H1 (cell line): ENCODE measurements at regions not wholly inside any gene's neighbourhood (a gene's known extent, or its start where the extent isn't known, plus 50 kb on each side); places are given as distances from the start of the nearest gene placed in this dataset.

Source experiments
- CHD7 ChIP-seq: fragments of 300-600 bp; sonication (generic); IDR thresholded peaks from 2 replicates; pipeline ENCODE4 v1.7.1; 2012; ENCODE audit warnings: low read length, moderate library complexity, mild to moderate bottlenecking, inconsistent platforms; ENCODE audit not compliant: insufficient replicate concordance
- EP300 ChIP-seq, 2 experiments: IDR thresholded peaks; 1 replicate in 1 of 2; 2 replicates in 1 of 2; pipeline ENCODE4 v1.6.1; 2011 to 2012; ENCODE audit warnings: low read depth in 2 of 2, low read length in 2 of 2, mild to moderate bottlenecking in 2 of 2, borderline replicate concordance in 1 of 2, inconsistent platforms in 1 of 2, moderate library complexity in 1 of 2
- KDM5A ChIP-seq: fragments of 200-600 bp; IDR thresholded peaks from 2 replicates; pipeline ENCODE4 v1.7.1; 2012; ENCODE audit warnings: mild to moderate bottlenecking, low read length, inconsistent platforms, mixed read lengths
- SP1 ChIP-seq: IDR thresholded peaks from 2 replicates; pipeline ENCODE4 v1.6.1; 2011; ENCODE audit warnings: low read depth, low read length
- USF2 ChIP-seq: IDR thresholded peaks from 2 replicates; pipeline ENCODE4 v1.6.1; 2011; ENCODE audit warnings: low read length, improper control_type of control experiment

- no peak for TF ChIP-seq CHD7
- TF ChIP-seq EP300 (IDR thresholded peaks at IDR 0.05; ENCODE audit: borderline replicate concordance in 1 of 2, low read depth in 2 of 2, low read length in 2 of 2): no peak
- TF ChIP-seq SP1: no peak
- TF ChIP-seq USF2: no peak
- no peak for TF ChIP-seq KDM5A
These were observed 1048.8 kb downstream of the GATA3 start (continued) for GRCh38 chr10:9103301-9103700.
